Prostate gland (tissue), 2 donors: ENCODE measurements at regions not wholly inside any gene's neighbourhood (a gene's known extent, or its start where the extent isn't known, plus 50 kb on each side); places are given as distances from the start of the nearest gene placed in this dataset.

Source experiments
- POLR2A ChIP-seq: fragments of 450-650 bp; IDR thresholded peaks from one replicate; pipeline ENCODE4 v1.6.1; 2016; ENCODE audit warnings: antibody characterized with exemption, mild to moderate bottlenecking
- POLR2AphosphoS5 ChIP-seq: sonication (generic); formaldehyde crosslinking; IDR thresholded peaks from one replicate; pipeline ENCODE4 v1.6.1; 2017; ENCODE audit warnings: antibody characterized with exemption
- TF ChIP-seq, protein P1 (sequence below), 4 experiments: fragments of 200-600 bp in 2 of 4; fragments of 450-650 bp in 2 of 4; sonication (generic) in 2 of 4; IDR thresholded peaks; 1 replicate in 3 of 4; 2 replicates in 1 of 4; pipeline ENCODE4 v1.5.1; 2016 to 2019; ENCODE audit warnings: antibody characterized with exemption in 4 of 4, mild to moderate bottlenecking in 2 of 4, moderate library complexity in 2 of 4

DNA sequence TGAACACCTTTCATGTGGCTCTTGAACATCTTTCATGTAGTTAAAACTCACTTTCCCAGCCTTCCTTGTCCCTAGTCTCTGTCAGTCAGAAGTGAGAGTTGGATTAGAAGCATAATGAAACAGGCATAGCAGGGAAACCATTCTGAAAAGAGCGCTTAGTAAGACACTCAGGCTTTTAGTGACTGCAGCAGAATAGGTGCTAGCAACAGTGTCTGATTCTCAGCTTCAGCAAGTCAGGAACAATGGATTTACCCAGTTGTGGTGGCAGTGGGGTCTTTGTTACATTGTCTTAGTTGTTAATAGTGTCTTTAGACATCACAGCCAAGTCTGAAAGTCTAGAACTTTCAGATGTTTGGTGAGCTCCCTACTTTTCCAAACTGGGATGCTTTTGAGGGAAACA is 177.1 kb upstream of the PCDH7 start:
- TF ChIP-seq, protein P1, sequence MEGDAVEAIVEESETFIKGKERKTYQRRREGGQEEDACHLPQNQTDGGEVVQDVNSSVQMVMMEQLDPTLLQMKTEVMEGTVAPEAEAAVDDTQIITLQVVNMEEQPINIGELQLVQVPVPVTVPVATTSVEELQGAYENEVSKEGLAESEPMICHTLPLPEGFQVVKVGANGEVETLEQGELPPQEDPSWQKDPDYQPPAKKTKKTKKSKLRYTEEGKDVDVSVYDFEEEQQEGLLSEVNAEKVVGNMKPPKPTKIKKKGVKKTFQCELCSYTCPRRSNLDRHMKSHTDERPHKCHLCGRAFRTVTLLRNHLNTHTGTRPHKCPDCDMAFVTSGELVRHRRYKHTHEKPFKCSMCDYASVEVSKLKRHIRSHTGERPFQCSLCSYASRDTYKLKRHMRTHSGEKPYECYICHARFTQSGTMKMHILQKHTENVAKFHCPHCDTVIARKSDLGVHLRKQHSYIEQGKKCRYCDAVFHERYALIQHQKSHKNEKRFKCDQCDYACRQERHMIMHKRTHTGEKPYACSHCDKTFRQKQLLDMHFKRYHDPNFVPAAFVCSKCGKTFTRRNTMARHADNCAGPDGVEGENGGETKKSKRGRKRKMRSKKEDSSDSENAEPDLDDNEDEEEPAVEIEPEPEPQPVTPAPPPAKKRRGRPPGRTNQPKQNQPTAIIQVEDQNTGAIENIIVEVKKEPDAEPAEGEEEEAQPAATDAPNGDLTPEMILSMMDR (IDR thresholded peaks at IDR 0.05): no peak
- TF ChIP-seq POLR2AphosphoS5: no peak
- TF ChIP-seq POLR2A: no peak
